ENCODE measurements at regions not wholly inside any gene's neighbourhood (a gene's known extent, or its start where the extent isn't known, plus 50 kb on each side); places are given as distances from the start of the nearest gene placed in this dataset.

DNA sequence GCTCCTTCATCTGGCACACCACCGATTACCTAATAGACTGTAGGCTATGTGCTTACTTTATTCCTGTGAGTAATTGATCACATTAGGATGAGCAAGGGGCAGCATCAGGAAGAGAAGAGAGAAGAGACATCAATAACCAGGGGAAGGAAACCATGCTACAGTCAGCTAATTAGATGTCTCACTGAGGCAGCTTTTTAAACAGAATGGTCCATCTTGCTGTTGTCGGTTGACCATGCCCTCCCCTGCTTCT is 278.4 kb downstream of the RPLP1 start:
- TF ChIP-seq, protein P1, sequence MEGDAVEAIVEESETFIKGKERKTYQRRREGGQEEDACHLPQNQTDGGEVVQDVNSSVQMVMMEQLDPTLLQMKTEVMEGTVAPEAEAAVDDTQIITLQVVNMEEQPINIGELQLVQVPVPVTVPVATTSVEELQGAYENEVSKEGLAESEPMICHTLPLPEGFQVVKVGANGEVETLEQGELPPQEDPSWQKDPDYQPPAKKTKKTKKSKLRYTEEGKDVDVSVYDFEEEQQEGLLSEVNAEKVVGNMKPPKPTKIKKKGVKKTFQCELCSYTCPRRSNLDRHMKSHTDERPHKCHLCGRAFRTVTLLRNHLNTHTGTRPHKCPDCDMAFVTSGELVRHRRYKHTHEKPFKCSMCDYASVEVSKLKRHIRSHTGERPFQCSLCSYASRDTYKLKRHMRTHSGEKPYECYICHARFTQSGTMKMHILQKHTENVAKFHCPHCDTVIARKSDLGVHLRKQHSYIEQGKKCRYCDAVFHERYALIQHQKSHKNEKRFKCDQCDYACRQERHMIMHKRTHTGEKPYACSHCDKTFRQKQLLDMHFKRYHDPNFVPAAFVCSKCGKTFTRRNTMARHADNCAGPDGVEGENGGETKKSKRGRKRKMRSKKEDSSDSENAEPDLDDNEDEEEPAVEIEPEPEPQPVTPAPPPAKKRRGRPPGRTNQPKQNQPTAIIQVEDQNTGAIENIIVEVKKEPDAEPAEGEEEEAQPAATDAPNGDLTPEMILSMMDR (conservative IDR thresholded peaks at IDR 0.05), result no peak
- Histone ChIP-seq H3K9me3 (ENCODE audit: control insufficient read depth, low read length) (no peaks in the 10 kb centered on the region), H3K27me3 (ENCODE audit: control insufficient read depth, insufficient read depth, low read length, poor library complexity, severe bottlenecking) (no peaks in the 10 kb centered on the region), H3K36me3 (ENCODE audit: control insufficient read depth, insufficient read depth, low read length) (no peaks in the 10 kb centered on the region), H3K4me1 (ENCODE audit: control insufficient read depth, insufficient read depth, low read length) (no peaks in the 10 kb centered on the region), H3K4me3 (ENCODE audit: low read length) (no peak overlapping the region), H3K9ac (ENCODE audit: extremely low read depth, low read length, poor library complexity, severe bottlenecking) (no peak overlapping the region), H3K27ac (ENCODE audit: low read depth, low read length) (no peak overlapping the region)
- Mint-ChIP-seq H3K9me3 (no peaks in the 10 kb centered on the region), H3K4me1 (peaks cover 13% of the 10 kb centered on the region), H3K27ac (no peak overlapping the region), H3K27me3 (ENCODE audit: insufficient read depth) (peaks cover 4% of the 10 kb centered on the region), H3K4me3 (no peak overlapping the region), H3K36me3 (ENCODE audit: low read depth) (no peaks in the 10 kb centered on the region)
- no peak for DNase-seq
- 96% methylated on average over 2 of the region's 2 CpGs; no CpG with 5 or more reads in 1 of the 2 experiments for WGBS, 2 experiments (ENCODE audit: insufficient coverage in 1 of 2, insufficient read length in 1 of 2)

DNA sequence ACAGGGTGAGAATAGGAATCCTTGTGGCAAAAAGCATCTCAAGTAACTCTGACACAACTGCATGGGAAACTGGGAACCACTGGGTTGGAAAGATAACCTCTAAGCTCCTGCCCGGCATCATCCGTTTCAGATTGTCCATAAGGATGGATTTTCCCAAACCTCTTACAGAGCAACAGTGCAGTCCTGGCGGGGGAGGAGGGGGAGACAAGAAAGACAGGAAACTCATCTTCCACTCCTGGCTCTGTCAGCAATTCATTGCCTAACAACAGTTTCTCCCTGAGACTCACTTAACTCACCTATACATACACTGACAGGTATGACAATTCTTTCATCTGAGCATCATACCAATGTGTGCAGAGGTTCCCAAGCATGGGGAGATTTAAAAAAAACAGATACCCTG is 279.0 kb downstream of the RPLP1 start:
- TF ChIP-seq, protein P1 (conservative IDR thresholded peaks at IDR 0.05), result no peak
- no peaks in the 10 kb centered on the region for H3K9me3 Mint-ChIP-seq
- Histone ChIP-seq H3K36me3 (ENCODE audit: control insufficient read depth, insufficient read depth, low read length) (no peaks in the 10 kb centered on the region), H3K27ac (ENCODE audit: low read depth, low read length) (no peak overlapping the region), H3K27me3 (ENCODE audit: control insufficient read depth, insufficient read depth, low read length, poor library complexity, severe bottlenecking) (no peaks in the 10 kb centered on the region), H3K4me3 (ENCODE audit: low read length) (no peak overlapping the region), H3K9ac (ENCODE audit: extremely low read depth, low read length, poor library complexity, severe bottlenecking) (no peak overlapping the region), H3K9me3 (ENCODE audit: control insufficient read depth, low read length) (no peaks in the 10 kb centered on the region), H3K4me1 (ENCODE audit: control insufficient read depth, insufficient read depth, low read length) (no peaks in the 10 kb centered on the region)
- 90 to 100% methylated on average over 1 to 3 of the region's 3 CpGs for WGBS, 2 experiments (ENCODE audit: insufficient coverage in 1 of 2, insufficient read length in 1 of 2)
- no peak overlapping the region for H3K27ac Mint-ChIP-seq
- peaks cover 4% of the 10 kb centered on the region for H3K27me3 Mint-ChIP-seq (ENCODE audit: insufficient read depth)
- peaks cover 16% of the 10 kb centered on the region for H3K4me1 Mint-ChIP-seq
- DNase-seq, result no peak
- H3K4me3 Mint-ChIP-seq, result no peak overlapping the region
- no peaks in the 10 kb centered on the region for H3K36me3 Mint-ChIP-seq (ENCODE audit: low read depth)

DNA sequence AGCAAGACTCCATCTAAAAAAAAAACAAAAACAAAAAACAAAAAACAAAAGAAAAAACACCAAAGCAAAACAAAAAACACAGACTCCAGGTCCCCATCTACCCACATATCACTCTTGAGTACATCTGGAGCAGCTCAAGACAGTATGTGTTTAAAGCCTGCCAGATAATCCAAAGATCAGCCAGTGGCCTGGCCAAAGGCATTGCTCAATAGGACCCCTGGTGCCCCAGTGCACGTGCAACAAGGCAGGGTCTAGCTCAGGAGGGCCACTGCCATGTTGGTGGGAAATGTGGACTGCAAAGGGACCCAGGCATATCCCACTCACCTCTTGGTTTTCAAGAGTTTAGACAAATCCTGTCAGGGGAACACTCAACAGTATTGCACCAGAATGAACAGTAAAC is 279.5 kb downstream of the RPLP1 start:
- 61 to 82% methylated on average over 1 of the region's 1 CpG for WGBS, 2 experiments (ENCODE audit: insufficient coverage in 1 of 2, insufficient read length in 1 of 2)
- peaks cover 16% of the 10 kb centered on the region for H3K4me1 Mint-ChIP-seq
- no peak for DNase-seq
- Histone ChIP-seq H3K27me3 (ENCODE audit: control insufficient read depth, insufficient read depth, low read length, poor library complexity, severe bottlenecking) (no peaks in the 10 kb centered on the region), H3K9me3 (ENCODE audit: control insufficient read depth, low read length) (no peaks in the 10 kb centered on the region), H3K9ac (ENCODE audit: extremely low read depth, low read length, poor library complexity, severe bottlenecking) (no peak overlapping the region), H3K4me1 (ENCODE audit: control insufficient read depth, insufficient read depth, low read length) (no peaks in the 10 kb centered on the region), H3K36me3 (ENCODE audit: control insufficient read depth, insufficient read depth, low read length) (no peaks in the 10 kb centered on the region), H3K4me3 (ENCODE audit: low read length) (no peak overlapping the region), H3K27ac (ENCODE audit: low read depth, low read length) (no peak overlapping the region)
- H3K27me3 Mint-ChIP-seq (ENCODE audit: insufficient read depth), result peaks cover 4% of the 10 kb centered on the region
- H3K36me3 Mint-ChIP-seq (ENCODE audit: low read depth), result no peaks in the 10 kb centered on the region
- no peak overlapping the region for H3K4me3 Mint-ChIP-seq
- H3K9me3 Mint-ChIP-seq, result peaks cover 1% of the 10 kb centered on the region
- TF ChIP-seq, protein P1 (conservative IDR thresholded peaks at IDR 0.05), result no peak
- no peak overlapping the region for H3K27ac Mint-ChIP-seq

Data from endodermal cell (in vitro differentiated cells).